Trophoblast cell (in vitro differentiated cells and primary cell): ENCODE measurements at regions not wholly inside any gene's neighbourhood (a gene's known extent, or its start where the extent isn't known, plus 50 kb on each side); places are given as distances from the start of the nearest gene placed in this dataset.

ENCODE experiments used
- DNase-seq, 2 donors: peaks; one replicate each; pipeline ENCODE4 v3.0.0-alpha.2; 2016
- H2AFZ ChIP-seq: 2 replicates; pipeline ENCODE4 v1.6.1; 2013; ENCODE audit warnings: low read length, moderate library complexity, mild to moderate bottlenecking; ENCODE audit not compliant: insufficient read depth, poor library complexity
- H2AK5ac ChIP-seq: 2 replicates; pipeline ENCODE4 v1.6.1; 2013; ENCODE audit warnings: mild to moderate bottlenecking, low read length
- H2BK120ac ChIP-seq: 2 replicates; pipeline ENCODE4 v1.6.1; 2013; ENCODE audit warnings: low read length, mild to moderate bottlenecking, moderate library complexity; ENCODE audit not compliant: insufficient read depth, poor library complexity
- H2BK12ac ChIP-seq: 2 replicates; pipeline ENCODE4 v1.6.1; 2013; ENCODE audit warnings: mild to moderate bottlenecking, low read length, moderate library complexity
- H2BK5ac ChIP-seq: 2 replicates; pipeline ENCODE4 v1.6.1; 2013; ENCODE audit warnings: low read length, low read depth, moderate library complexity, mild to moderate bottlenecking; ENCODE audit not compliant: poor library complexity
- H3K14ac ChIP-seq: 2 replicates; pipeline ENCODE4 v1.6.1; 2013; ENCODE audit warnings: mild to moderate bottlenecking, low read length
- H3K18ac ChIP-seq: 2 replicates; pipeline ENCODE4 v1.6.1; 2013; ENCODE audit warnings: mild to moderate bottlenecking, low read length
- H3K23ac ChIP-seq: 2 replicates; pipeline ENCODE4 v1.6.1; 2013; ENCODE audit warnings: low read length
- H3K27ac ChIP-seq: 2 replicates; pipeline ENCODE4 v1.5.1; 2013; ENCODE audit warnings: low read depth, mild to moderate bottlenecking, inconsistent platforms, low read length, moderate library complexity
- H3K27me3 ChIP-seq: 2 replicates; pipeline ENCODE4 v1.6.1; 2013; ENCODE audit warnings: inconsistent platforms, mild to moderate bottlenecking, low read length, moderate library complexity; ENCODE audit not compliant: insufficient read depth
- H3K36me3 ChIP-seq, 2 experiments: 1 replicate in 1 of 2; 2 replicates in 1 of 2; pipeline ENCODE4 v1.6.1; 2013; ENCODE audit warnings: low read length in 2 of 2, mild to moderate bottlenecking in 2 of 2, moderate library complexity in 1 of 2; ENCODE audit not compliant: insufficient read depth in 2 of 2, control insufficient read depth in 1 of 2
- H3K4ac ChIP-seq: 2 replicates; pipeline ENCODE4 v1.6.1; 2013; ENCODE audit warnings: low read depth, mild to moderate bottlenecking, low read length, moderate library complexity
- H3K4me1 ChIP-seq, 2 experiments: 1 replicate in 1 of 2; 2 replicates in 1 of 2; pipeline ENCODE4 v1.6.1; 2013; ENCODE audit warnings: low read length in 2 of 2, mild to moderate bottlenecking in 2 of 2, moderate library complexity in 1 of 2; ENCODE audit not compliant: insufficient read depth in 2 of 2, control insufficient read depth in 1 of 2
- H3K4me2 ChIP-seq: 2 replicates; pipeline ENCODE4 v1.6.1; 2013; ENCODE audit warnings: inconsistent platforms, mild to moderate bottlenecking, low read length, moderate library complexity
- H3K4me3 ChIP-seq: 2 replicates; pipeline ENCODE4 v1.5.1; 2013; ENCODE audit warnings: mild to moderate bottlenecking, low read depth, low read length, inconsistent platforms
- H3K79me1 ChIP-seq: one replicate; pipeline ENCODE4 v1.6.1; 2013; ENCODE audit warnings: low read length
- H3K79me2 ChIP-seq: 2 replicates; pipeline ENCODE4 v1.6.1; 2013; ENCODE audit warnings: low read length, mild to moderate bottlenecking; ENCODE audit not compliant: control insufficient read depth, insufficient read depth, poor library complexity
- H3K9ac ChIP-seq: 2 replicates; pipeline ENCODE4 v1.6.1; 2013; ENCODE audit warnings: mild to moderate bottlenecking, low read length
- H3K9me3 ChIP-seq: 2 replicates; pipeline ENCODE4 v1.6.1; 2013; ENCODE audit warnings: low read depth, mild to moderate bottlenecking, control low read depth, inconsistent platforms, low read length; ENCODE audit not compliant: insufficient read depth
- H4K12ac ChIP-seq: 2 replicates; pipeline ENCODE4 v1.6.1; 2013; ENCODE audit warnings: low read depth, mild to moderate bottlenecking, low read length, moderate library complexity
- H4K8ac ChIP-seq: 2 replicates; pipeline ENCODE4 v1.6.1; 2013; ENCODE audit warnings: low read depth, mild to moderate bottlenecking, low read length, moderate library complexity
- H4K91ac ChIP-seq: one replicate; pipeline ENCODE4 v1.6.1; 2013; ENCODE audit warnings: low read depth, mild to moderate bottlenecking, low read length, moderate library complexity
- WGBS: extraction: QIAGEN DNeasy Blood & Tissue Kit; methylation state at CpG from one replicate; pipeline ENCODE4 v1.1.7; 2013; ENCODE audit warnings: missing lambda C conversion rate; ENCODE audit not compliant: insufficient read length, insufficient coverage; ENCODE audit errors: extremely low coverage; 5-methylcytosine and 5-hydroxymethylcytosine counted together

DNA sequence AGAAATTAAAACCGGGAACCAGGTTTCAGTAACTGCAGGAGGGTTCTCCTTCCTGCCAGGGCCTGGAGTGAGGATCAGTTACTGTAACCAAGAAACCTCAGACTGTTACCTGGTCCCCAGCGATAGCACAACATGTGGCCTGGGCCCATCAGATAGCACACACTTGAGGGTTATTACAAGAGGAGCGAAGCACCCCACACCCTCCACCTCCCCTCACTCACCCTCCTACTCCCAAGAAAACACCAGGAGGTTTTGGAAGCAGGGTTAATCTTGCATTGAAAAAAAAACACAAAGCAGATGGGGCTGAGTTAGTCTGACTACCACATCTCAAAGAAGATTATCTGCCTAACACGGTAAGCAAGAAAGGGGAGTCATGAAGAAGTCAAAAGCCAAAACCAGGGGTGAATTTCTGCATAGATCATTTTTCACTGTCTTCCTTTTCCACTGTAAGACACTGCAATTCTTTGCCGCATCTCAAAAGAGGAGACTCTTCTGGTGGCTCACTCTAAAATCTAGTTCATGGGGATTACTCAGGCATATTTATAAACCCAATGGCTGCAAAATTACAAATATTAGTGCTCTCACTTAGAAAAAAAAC lies 75.9 kb upstream of the DOCK9 start:
- H2AK5ac ChIP-seq, result peak overlapping the region; percentile 18
- H3K4me1 ChIP-seq, result peaks cover 18 to 29% of the 10 kb centered on the region in 2 experiments
- H2BK120ac ChIP-seq, result no peak overlapping the region
- H2BK12ac ChIP-seq, result peak overlapping the region; percentile 12
- H4K91ac ChIP-seq, result no peak overlapping the region
- H3K23ac ChIP-seq, result no peak overlapping the region
- H3K14ac ChIP-seq, result no peak overlapping the region
- H4K8ac ChIP-seq, result no peak overlapping the region
- no CpG with 5 or more reads among the region's 5 CpGs for WGBS
- no peak overlapping the region for H4K12ac ChIP-seq
- H3K4ac ChIP-seq, result peak overlapping the region; percentile 63
- H3K9ac ChIP-seq, result no peak overlapping the region
- H3K27me3 ChIP-seq, result no peaks in the 10 kb centered on the region
- no peaks in the 10 kb centered on the region for H3K9me3 ChIP-seq
- H3K4me2 ChIP-seq, result no peak overlapping the region
- no peak overlapping the region for H2AFZ ChIP-seq
- H2BK5ac ChIP-seq, result no peak overlapping the region
- H3K79me1 ChIP-seq, result peaks cover 10% of the 10 kb centered on the region
- H3K27ac ChIP-seq, result no peak overlapping the region
- no peaks in the 10 kb centered on the region for H3K36me3 ChIP-seq
- DNase-seq, result no peak
- H3K4me3 ChIP-seq, result no peak overlapping the region
- H3K79me2 ChIP-seq, result peaks cover 3% of the 10 kb centered on the region
- H3K18ac ChIP-seq, result no peak overlapping the region

DNA sequence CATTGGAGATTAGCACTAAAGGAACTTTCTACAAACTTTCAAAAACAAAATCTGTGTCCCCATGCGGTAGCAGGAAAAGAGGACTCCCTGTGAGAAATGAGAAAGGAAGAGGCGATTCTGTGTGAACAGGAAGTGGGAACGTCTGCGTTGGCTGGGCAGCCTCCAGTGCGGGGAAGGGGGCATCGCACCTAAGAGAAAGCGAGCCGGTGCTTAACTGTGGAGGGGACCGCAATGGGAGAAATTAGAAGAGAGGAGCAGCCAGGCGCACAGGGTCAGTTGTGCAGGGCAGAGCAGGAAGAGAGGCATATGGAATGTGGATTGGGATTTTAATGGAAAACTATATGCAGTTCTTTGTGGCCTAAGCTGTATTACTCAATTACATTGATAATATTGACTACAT lies 77.4 kb upstream of the DOCK9 start:
- H2BK5ac ChIP-seq, result peak overlapping the region; percentile 38
- no peak overlapping the region for H3K4me3 ChIP-seq
- peak overlapping the region; percentile 95 for H3K27ac ChIP-seq
- peak overlapping the region; percentile 20 for H3K18ac ChIP-seq
- H4K8ac ChIP-seq, result peak overlapping the region; percentile 59
- H3K79me1 ChIP-seq, result peaks cover 10% of the 10 kb centered on the region
- no peak overlapping the region for H3K23ac ChIP-seq
- peak overlapping the region; percentile 28 for H2AK5ac ChIP-seq
- peak overlapping the region; percentile 18 for H3K4ac ChIP-seq
- no peak overlapping the region for H3K9ac ChIP-seq
- no peaks in the 10 kb centered on the region for H3K9me3 ChIP-seq
- H4K91ac ChIP-seq, result peak overlapping the region; percentile 74
- no CpG with 5 or more reads among the region's 10 CpGs for WGBS
- no peak for DNase-seq
- no peak overlapping the region for H2AFZ ChIP-seq
- H3K4me2 ChIP-seq, result no peak overlapping the region
- H3K4me1 ChIP-seq, result peaks cover 18 to 29% of the 10 kb centered on the region in 2 experiments
- peak overlapping the region; percentile 39 for H2BK120ac ChIP-seq
- peak overlapping the region; percentile 43 for H3K14ac ChIP-seq
- H3K27me3 ChIP-seq, result no peaks in the 10 kb centered on the region
- H2BK12ac ChIP-seq, result peak overlapping the region; percentile 52
- H4K12ac ChIP-seq, result peak overlapping the region; percentile 21
- H3K79me2 ChIP-seq, result peaks cover 3% of the 10 kb centered on the region
- no peaks in the 10 kb centered on the region for H3K36me3 ChIP-seq

- Histone ChIP-seq H3K79me2 (peaks cover 3% of the 10 kb centered on the region), H2AFZ (no peak overlapping the region), H3K27me3 (no peaks in the 10 kb centered on the region), H2BK12ac (no peak overlapping the region), H3K27ac (peak overlapping the region; percentile 95), H3K9ac (no peak overlapping the region), H3K9me3 (no peaks in the 10 kb centered on the region), H3K36me3 (no peaks in the 10 kb centered on the region), H3K18ac (no peak overlapping the region), H4K91ac (no peak overlapping the region), H3K4me2 (no peak overlapping the region), H3K4ac (no peak overlapping the region), H3K14ac (no peak overlapping the region), H2BK5ac (no peak overlapping the region), H3K23ac (no peak overlapping the region), H3K4me1 (peaks cover 20 to 31% of the 10 kb centered on the region in 2 experiments), H2BK120ac (no peak overlapping the region), H3K79me1 (peaks cover 10% of the 10 kb centered on the region), H4K8ac (no peak overlapping the region), H3K4me3 (no peak overlapping the region), H4K12ac (no peak overlapping the region), H2AK5ac (no peak overlapping the region)
- WGBS, result no CpG with 5 or more reads among the region's 1 CpG
- no peak for DNase-seq
Observed at GRCh38 chr13:99055735-99056134, 77.9 kb upstream of the DOCK9 start.

DNA sequence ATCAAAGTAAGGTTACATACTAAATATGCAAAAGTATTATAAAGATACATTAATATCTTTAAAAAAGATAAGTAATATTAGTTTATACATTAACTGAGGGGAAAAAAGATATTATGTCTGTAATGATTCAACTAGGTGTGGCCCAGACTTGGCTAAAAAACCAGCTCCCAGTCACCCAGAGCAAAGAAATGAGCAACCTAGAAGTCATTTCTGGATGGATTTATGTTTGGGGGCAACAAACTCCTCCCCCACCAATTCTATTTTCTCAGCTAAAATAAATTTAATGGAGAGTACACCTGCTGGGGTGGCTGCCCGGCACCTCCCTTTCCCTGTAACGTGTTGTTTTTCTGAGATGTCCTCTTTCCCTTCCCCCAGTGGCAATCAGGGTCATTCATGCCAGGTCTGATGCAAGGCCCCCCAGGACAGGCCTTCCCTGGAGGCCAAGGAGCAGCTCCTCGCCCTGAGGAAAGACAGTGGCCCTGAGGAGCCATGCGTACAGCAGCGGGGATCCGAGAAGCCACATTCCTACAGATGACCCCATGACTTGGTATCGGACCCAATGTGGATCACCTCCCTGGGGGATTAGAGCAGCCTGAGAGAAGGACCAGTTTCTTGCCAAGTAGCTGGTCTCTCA lies 78.6 kb upstream of the DOCK9 start:
- Histone ChIP-seq H3K27ac (peak overlapping the region; percentile 72), H3K36me3 (no peaks in the 10 kb centered on the region), H3K4me2 (no peak overlapping the region), H3K79me2 (peaks cover 4% of the 10 kb centered on the region), H4K8ac (peak overlapping the region; percentile 57), H2AK5ac (peak overlapping the region; percentile 89), H3K4me1 (peaks cover 19 to 29% of the 10 kb centered on the region in 2 experiments), H3K9me3 (no peaks in the 10 kb centered on the region), H3K4me3 (no peak overlapping the region), H2AFZ (peak overlapping the region; percentile 43), H3K18ac (peak overlapping the region; percentile 78), H4K91ac (peak overlapping the region; percentile 86), H3K4ac (peak overlapping the region; percentile 53), H3K27me3 (no peaks in the 10 kb centered on the region), H3K9ac (no peak overlapping the region), H2BK12ac (peak overlapping the region; percentile 81), H2BK5ac (peak overlapping the region; percentile 81), H3K79me1 (peaks cover 11% of the 10 kb centered on the region), H3K23ac (no peak overlapping the region), H3K14ac (peak overlapping the region; percentile 86), H2BK120ac (peak overlapping the region; percentile 84), H4K12ac (no peak overlapping the region)
- WGBS, result no CpG with 5 or more reads among the region's 7 CpGs
- DNase-seq, result no peak
